IMR-90 (cell line): ENCODE measurements at regions not wholly inside any gene's neighbourhood (a gene's known extent, or its start where the extent isn't known, plus 50 kb on each side); places are given as distances from the start of the nearest gene placed in this dataset.

ENCODE experiments used
- ATAC-seq: fragments of 200-7000 bp; cut with Tn5 transposase; 2 replicates; pipeline ENCODE4 v1.9.1; 2020; ENCODE audit warnings: low read depth, mild to moderate bottlenecking, moderate library complexity
- BruUV-seq: library from RNA; stranded (reverse); fragments of 400-500 nt; replicated peaks from 2 replicates; lab custom pipeline; 2021; lab: Mats Ljungman, UMichigan
- CTCF ChIA-PET: fragments of 300-600 bp; formaldehyde crosslinking; extraction: SDS; loops from one replicate; lab custom pipeline; 2021; ENCODE audit warnings: antibody characterized with exemption; lab: Yijun Ruan, JAX
- POLR2A ChIA-PET: fragments of 300-600 bp; sonication (Branson Sonifier 250); formaldehyde crosslinking; loops from one replicate; lab custom pipeline; 2022; ENCODE audit warnings: antibody characterized with exemption; ENCODE audit not compliant: unreplicated experiment; lab: Charles Lee
- DNase-seq: peaks from one replicate; pipeline ENCODE4 v3.0.0; 2013
- H2AFZ ChIP-seq: replicated peaks from 2 replicates; pipeline ENCODE3; 2013; ENCODE audit warnings: low read length, mild to moderate bottlenecking; ENCODE audit not compliant: poor library complexity
- H2AK5ac ChIP-seq: 2 replicates; pipeline ENCODE4 v1.6.1; 2013; ENCODE audit warnings: low read depth, low read length, inconsistent platforms
- H2AK9ac ChIP-seq: replicated peaks from 2 replicates; pipeline ENCODE3; 2013; ENCODE audit warnings: mild to moderate bottlenecking, low read depth, low read length, moderate library complexity; ENCODE audit not compliant: poor library complexity
- H2BK120ac ChIP-seq: 2 replicates; pipeline ENCODE4 v1.6.1; 2013; ENCODE audit warnings: low read depth, low read length, inconsistent platforms
- H2BK15ac ChIP-seq: 3 replicates; pipeline ENCODE4 v1.6.1; 2013; ENCODE audit warnings: low read depth, low read length, inconsistent platforms
- H2BK20ac ChIP-seq: 2 replicates; pipeline ENCODE4 v1.6.1; 2013; ENCODE audit warnings: low read depth, mild to moderate bottlenecking, inconsistent platforms, low read length, moderate library complexity
- H2BK5ac ChIP-seq: 2 replicates; pipeline ENCODE4 v1.6.1; 2013; ENCODE audit warnings: mild to moderate bottlenecking, low read depth, low read length, inconsistent platforms; ENCODE audit not compliant: poor library complexity, severe bottlenecking
- H3K14ac ChIP-seq: replicated peaks from 2 replicates; pipeline ENCODE4 v1.6.1; 2013; ENCODE audit warnings: low read depth, low read length, inconsistent platforms
- H3K18ac ChIP-seq: 2 replicates; pipeline ENCODE4 v1.6.1; 2013; ENCODE audit warnings: low read depth, low read length, control low read depth
- H3K23ac ChIP-seq: 2 replicates; pipeline ENCODE4 v1.6.1; 2013; ENCODE audit warnings: low read depth, low read length, inconsistent platforms
- H3K27ac ChIP-seq: 2 replicates; pipeline ENCODE4 v1.5.1; 2013; ENCODE audit warnings: mild to moderate bottlenecking, control low read depth, low read length; ENCODE audit not compliant: insufficient read depth
- H3K27me3 ChIP-seq: 2 replicates; pipeline ENCODE4 v1.6.1; 2013; ENCODE audit warnings: low read length; ENCODE audit not compliant: control insufficient read depth, insufficient read depth
- H3K36me3 ChIP-seq: 2 replicates; pipeline ENCODE4 v1.6.1; 2013; ENCODE audit warnings: low read length, mixed read lengths; ENCODE audit not compliant: control insufficient read depth, insufficient read depth
- H3K4ac ChIP-seq: 2 replicates; pipeline ENCODE4 v1.6.1; 2013; ENCODE audit warnings: low read depth, low read length, inconsistent platforms
- H3K4me1 ChIP-seq: 2 replicates; pipeline ENCODE4 v1.6.1; 2013; ENCODE audit warnings: low read length, mixed read lengths; ENCODE audit not compliant: control insufficient read depth, insufficient read depth
- H3K4me2 ChIP-seq: 2 replicates; pipeline ENCODE4 v1.6.1; 2013; ENCODE audit warnings: low read depth, mild to moderate bottlenecking, control low read depth, low read length, moderate library complexity
- H3K4me3 ChIP-seq: 2 replicates; pipeline ENCODE4 v1.5.1; 2013; ENCODE audit warnings: low read depth, mild to moderate bottlenecking, control low read depth, low read length, moderate library complexity; ENCODE audit not compliant: insufficient read depth
- H3K56ac ChIP-seq: 2 replicates; pipeline ENCODE4 v1.6.1; 2013; ENCODE audit warnings: low read length, inconsistent platforms; ENCODE audit not compliant: insufficient read depth; ENCODE audit errors: extremely low read depth
- H3K79me1 ChIP-seq, 2 experiments: 2 replicates each; pipeline ENCODE4 v1.6.1; 2013; ENCODE audit warnings: low read length in 2 of 2, inconsistent platforms in 1 of 2, low read depth in 1 of 2
- H3K9ac ChIP-seq: 2 replicates; pipeline ENCODE4 v1.6.1; 2013; ENCODE audit warnings: low read depth, low read length, control low read depth
- H3K9me1 ChIP-seq: 2 replicates; pipeline ENCODE4 v1.6.1; 2013; ENCODE audit warnings: low read length, inconsistent platforms; ENCODE audit not compliant: insufficient read depth
- H3K9me3 ChIP-seq: 2 replicates; pipeline ENCODE4 v1.6.1; 2013; ENCODE audit warnings: low read length; ENCODE audit not compliant: control insufficient read depth, insufficient read depth
- H4K20me1 ChIP-seq: 2 replicates; pipeline ENCODE4 v1.6.1; 2013; ENCODE audit warnings: low read length, inconsistent platforms; ENCODE audit not compliant: insufficient read depth
- H4K5ac ChIP-seq: 2 replicates; pipeline ENCODE4 v1.6.1; 2013; ENCODE audit warnings: mild to moderate bottlenecking, low read depth, low read length, control low read depth
- H4K8ac ChIP-seq, 2 experiments: 2 replicates each; pipeline ENCODE4 v1.6.1; 2013; ENCODE audit warnings: low read depth in 2 of 2, low read length in 2 of 2, control low read depth in 1 of 2, inconsistent platforms in 1 of 2
- H4K91ac ChIP-seq: 2 replicates; pipeline ENCODE4 v1.6.1; 2013; ENCODE audit warnings: low read depth, low read length, inconsistent platforms; ENCODE audit not compliant: insufficient read depth
- CEBPB ChIP-seq: IDR thresholded peaks from 2 replicates; pipeline ENCODE4 v1.6.1; 2012; ENCODE audit warnings: low read depth, low read length, improper control_type of control experiment
- CHD1 ChIP-seq: IDR thresholded peaks from 2 replicates; pipeline ENCODE4 v1.6.1; 2012; ENCODE audit warnings: low read depth, low read length, improper control_type of control experiment
- FOS ChIP-seq: fragments of 150-350 bp; IDR thresholded peaks from 2 replicates; pipeline ENCODE4 v1.6.1; 2016; ENCODE audit warnings: low read depth, low read length
- MAFK ChIP-seq: IDR thresholded peaks from 2 replicates; pipeline ENCODE4 v1.6.1; 2012; ENCODE audit warnings: low read depth, low read length, improper control_type of control experiment
- MXI1 ChIP-seq: IDR thresholded peaks from 2 replicates; pipeline ENCODE4 v1.6.1; 2012; ENCODE audit warnings: low read depth, mild to moderate bottlenecking, low read length, moderate library complexity, borderline replicate concordance
- NFE2L2 ChIP-seq: fragments of 150-350 bp; IDR thresholded peaks from 2 replicates; pipeline ENCODE4 v1.6.1; 2016; ENCODE audit warnings: low read depth, mild to moderate bottlenecking, low read length
- RAD21 ChIP-seq: IDR thresholded peaks from 2 replicates; pipeline ENCODE4 v1.6.1; 2012; ENCODE audit warnings: low read length, improper control_type of control experiment
- RCOR1 ChIP-seq: IDR thresholded peaks from 2 replicates; pipeline ENCODE4 v1.6.1; 2012; ENCODE audit warnings: mild to moderate bottlenecking, low read length, improper control_type of control experiment; ENCODE audit not compliant: insufficient replicate concordance
- WGBS, 2 experiments: methylation state at CpG; one replicate each; pipeline versions ENCODE4 v1.1.5 to v1.1.7; 2013; ENCODE audit warnings: missing lambda C conversion rate in 2 of 2; ENCODE audit not compliant: insufficient read length in 1 of 2; ENCODE audit errors: extremely low coverage in 2 of 2; 5-methylcytosine and 5-hydroxymethylcytosine counted together
- dilution Hi-C: fragments of 300-500 bp; cut with HindIII; formaldehyde crosslinking; loops from one replicate; pipeline ENCODE4 v1.14.3; 2018; ENCODE audit warnings: low sequenced_read_pairs; ENCODE audit not compliant: unreplicated experiment
- in situ Hi-C: fragments of 300-500 bp; cut with MboI; formaldehyde crosslinking; loops from 3 replicates; pipeline ENCODE4 v1.14.3; 2019; ENCODE audit warnings: low sequenced_read_pairs, inconsistent platforms, mixed read lengths
- intact Hi-C: fragments of 100-400 bp; cut with micrococcal nuclease; formaldehyde crosslinking; loops from 2 replicates; pipeline ENCODE4 v1.10.0; 2022
- TF ChIP-seq, protein P1 (sequence below): fragments of 150-350 bp; IDR thresholded peaks from 2 replicates; pipeline ENCODE4 v1.6.1; 2016; ENCODE audit warnings: low read depth, mild to moderate bottlenecking, low read length, moderate library complexity, borderline replicate concordance
- TF ChIP-seq, protein P2 (sequence below): fragments of 150-350 bp; IDR thresholded peaks from 2 replicates; pipeline ENCODE4 v1.6.1; 2017; ENCODE audit warnings: mild to moderate bottlenecking, antibody characterized with exemption, low read length, low read depth

DNA sequence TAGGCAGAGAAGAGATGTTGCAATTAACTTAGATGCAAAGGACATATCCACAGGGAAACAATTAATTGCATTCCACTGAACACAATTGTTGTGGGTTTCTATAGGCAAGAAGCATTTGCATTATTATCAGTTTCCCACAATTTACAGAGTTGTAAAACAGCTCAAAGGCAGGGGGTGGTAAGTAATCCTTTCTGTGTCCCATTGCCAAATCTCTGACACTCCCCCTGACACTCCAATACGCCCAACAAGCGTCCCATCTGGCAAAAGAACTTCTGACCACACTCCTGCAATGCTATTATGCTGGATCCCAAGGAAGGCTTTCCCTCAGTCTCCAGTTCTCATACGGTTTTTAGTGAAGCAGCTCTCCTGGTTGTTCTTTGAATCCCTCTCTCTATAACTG lies 179.8 kb downstream of the CXCL12 start:
- no peak for ATAC-seq
- Histone ChIP-seq H3K9ac (no peak overlapping the region), H3K14ac (no peak overlapping the region), H2BK120ac (no peak overlapping the region), H2AFZ (no peak overlapping the region), H3K4me2 (no peak overlapping the region), H3K9me3 (peaks cover 6% of the 10 kb centered on the region), H3K4me1 (no peaks in the 10 kb centered on the region; the same call in 1 of the 2 replicates), H2BK5ac (no peak overlapping the region), H4K8ac (no peak overlapping the region), H3K27ac (no peak overlapping the region), H3K36me3 (no peaks in the 10 kb centered on the region), H2AK5ac (no peak overlapping the region), H4K91ac (no peak overlapping the region), H2BK20ac (no peak overlapping the region), H3K23ac (no peak overlapping the region), H3K9me1 (no peaks in the 10 kb centered on the region), H3K4me3 (no peak overlapping the region), H3K56ac (no peak overlapping the region), H3K27me3 (peaks cover 31% of the 10 kb centered on the region), H3K18ac (no peak overlapping the region), H3K4ac (no peak overlapping the region), H2BK15ac (no peak overlapping the region), H4K20me1 (no peaks in the 10 kb centered on the region), H2AK9ac (no peak overlapping the region), H3K79me1 (no peaks in the 10 kb centered on the region), H4K5ac (no peak overlapping the region)
- TF ChIP-seq RCOR1 (no peak), MXI1 (no peak), CHD1 (no peak), NFE2L2 (no peak), RAD21 (no peak), MAFK (no peak), CEBPB (no peak), FOS (no peak)
- TF ChIP-seq, protein P1, sequence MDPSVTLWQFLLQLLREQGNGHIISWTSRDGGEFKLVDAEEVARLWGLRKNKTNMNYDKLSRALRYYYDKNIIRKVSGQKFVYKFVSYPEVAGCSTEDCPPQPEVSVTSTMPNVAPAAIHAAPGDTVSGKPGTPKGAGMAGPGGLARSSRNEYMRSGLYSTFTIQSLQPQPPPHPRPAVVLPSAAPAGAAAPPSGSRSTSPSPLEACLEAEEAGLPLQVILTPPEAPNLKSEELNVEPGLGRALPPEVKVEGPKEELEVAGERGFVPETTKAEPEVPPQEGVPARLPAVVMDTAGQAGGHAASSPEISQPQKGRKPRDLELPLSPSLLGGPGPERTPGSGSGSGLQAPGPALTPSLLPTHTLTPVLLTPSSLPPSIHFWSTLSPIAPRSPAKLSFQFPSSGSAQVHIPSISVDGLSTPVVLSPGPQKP, result no peak
- TF ChIP-seq, protein P2, sequence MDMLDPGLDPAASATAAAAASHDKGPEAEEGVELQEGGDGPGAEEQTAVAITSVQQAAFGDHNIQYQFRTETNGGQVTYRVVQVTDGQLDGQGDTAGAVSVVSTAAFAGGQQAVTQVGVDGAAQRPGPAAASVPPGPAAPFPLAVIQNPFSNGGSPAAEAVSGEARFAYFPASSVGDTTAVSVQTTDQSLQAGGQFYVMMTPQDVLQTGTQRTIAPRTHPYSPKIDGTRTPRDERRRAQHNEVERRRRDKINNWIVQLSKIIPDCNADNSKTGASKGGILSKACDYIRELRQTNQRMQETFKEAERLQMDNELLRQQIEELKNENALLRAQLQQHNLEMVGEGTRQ, result no peak
- in situ Hi-C loops, result no loop called here
- no peak for DNase-seq
- ChIA-PET CTCF (no interaction called here), POLR2A (no interaction called here)
- dilution Hi-C loops, result no loop called here
- BruUV-seq, result no TSS peak
- intact Hi-C loops, result no loop called here
- no CpG with 5 or more reads among the region's 3 CpGs for WGBS, 2 experiments
